CD4-positive, alpha-beta T cell (primary cell): ENCODE measurements at regions not wholly inside any gene's neighbourhood (a gene's known extent, or its start where the extent isn't known, plus 50 kb on each side); places are given as distances from the start of the nearest gene placed in this dataset.

Experiments used
- ATAC-seq: fragments of 200-7000 bp; cut with Tn5 transposase; one replicate; pipeline ENCODE4 v1.10.0; 2022; ENCODE audit warnings: mild to moderate bottlenecking; ENCODE audit not compliant: poor library complexity
- CTCF ChIA-PET: fragments of 350-600 bp; sonication (Branson Sonifier 250); formaldehyde crosslinking; loops from one replicate; lab custom pipeline; 2021; ENCODE audit warnings: antibody characterized with exemption, inconsistent platforms; lab: Charles Lee
- POLR2A ChIA-PET: fragments of 350-600 bp; sonication (Branson Sonifier 250); formaldehyde crosslinking; loops from one replicate; lab custom pipeline; 2021; ENCODE audit warnings: antibody characterized with exemption, inconsistent platforms; lab: Charles Lee
- DNase-seq, 14 experiments: peaks; one replicate each; pipeline ENCODE4 v3.0.0-alpha.2; 2013 to 2020; ENCODE audit warnings: mixed read lengths in 2 of 14
- H3K27ac ChIP-seq, 2 donors: one replicate each; pipeline versions ENCODE4 v1.5.1 to v1.7.0; 2013; ENCODE audit warnings: low read length in 2 of 2, low read depth in 1 of 2, mild to moderate bottlenecking in 1 of 2
- H3K27me3 ChIP-seq, 2 experiments: 1 replicate in 1 of 2; 2 replicates in 1 of 2; pipeline versions ENCODE4 v1.6.1 to v1.7.0; 2013; ENCODE audit warnings: low read length in 2 of 2, control low read depth in 1 of 2, mild to moderate bottlenecking in 1 of 2, moderate library complexity in 1 of 2; ENCODE audit not compliant: insufficient read depth in 2 of 2, control insufficient read depth in 1 of 2
- H3K36me3 ChIP-seq: one replicate; pipeline ENCODE4 v1.6.1; 2013; ENCODE audit warnings: low read length, control low read depth; ENCODE audit not compliant: insufficient read depth
- H3K4me1 ChIP-seq: one replicate; pipeline ENCODE4 v1.6.1; 2013; ENCODE audit warnings: low read length, control low read depth; ENCODE audit not compliant: insufficient read depth
- H3K4me3 ChIP-seq: one replicate; pipeline ENCODE4 v1.5.1; 2013; ENCODE audit warnings: mild to moderate bottlenecking, low read length, moderate library complexity
- H3K9me3 ChIP-seq, 2 experiments: 1 replicate in 1 of 2; 2 replicates in 1 of 2; pipeline versions ENCODE4 v1.6.1 to v1.7.0; 2013; ENCODE audit warnings: low read length in 2 of 2, mild to moderate bottlenecking in 2 of 2, control low read depth in 1 of 2, moderate library complexity in 1 of 2; ENCODE audit not compliant: control insufficient read depth in 1 of 2, insufficient read depth in 1 of 2
- H3K27ac Mint-ChIP-seq: one replicate; pipeline ENCODE4 v1.8.0; 2020; ENCODE audit warnings: mixed read lengths
- H3K27me3 Mint-ChIP-seq: one replicate; pipeline ENCODE4 v1.8.0; 2021; ENCODE audit warnings: mixed read lengths
- H3K36me3 Mint-ChIP-seq: one replicate; pipeline ENCODE4 v1.8.0; 2021; ENCODE audit warnings: low read depth, mixed read lengths
- H3K4me1 Mint-ChIP-seq: one replicate; pipeline ENCODE4 v1.8.0; 2021; ENCODE audit warnings: low read depth, mixed read lengths
- H3K4me3 Mint-ChIP-seq: one replicate; pipeline ENCODE4 v1.8.0; 2020; ENCODE audit warnings: mild to moderate bottlenecking, mixed read lengths
- H3K9me3 Mint-ChIP-seq: one replicate; pipeline ENCODE4 v1.8.0; 2020; ENCODE audit warnings: mixed read lengths
- intact Hi-C, 2 experiments: fragments of 100-400 bp; cut with DNase I in 1 of 2; cut with micrococcal nuclease in 1 of 2; formaldehyde crosslinking; loops; one replicate each; pipeline versions ENCODE4 v1.15.1 to v1.9.0; 2023 to 2025; cut with DNase I, micrococcal nuclease
- TF ChIP-seq, protein P1 (sequence below): fragments of 200-600 bp; IDR thresholded peaks from one replicate; pipeline ENCODE4 v1.8.0; 2022; ENCODE audit warnings: antibody characterized with exemption, mild to moderate bottlenecking

DNA sequence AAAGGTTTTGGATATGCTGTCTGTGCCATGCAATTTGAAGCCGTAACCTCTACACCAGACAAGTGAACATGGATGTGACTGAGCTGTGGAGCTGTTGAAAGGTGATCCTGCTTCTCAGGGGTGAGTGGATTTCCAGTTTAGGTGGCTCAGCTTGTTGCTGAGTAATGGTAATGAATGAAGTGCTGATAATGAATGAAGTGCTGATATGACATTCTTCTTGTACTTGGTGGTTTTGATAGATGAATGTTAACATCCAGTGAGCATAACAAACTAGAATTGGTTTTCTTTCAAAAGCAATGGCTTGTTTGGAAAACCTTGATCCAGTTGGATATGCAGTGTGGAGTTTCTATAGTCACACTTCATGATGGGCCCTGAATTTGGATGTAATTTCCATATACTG is 89.7 kb upstream of the FZD8 start:
- Histone ChIP-seq H3K27ac (no peak overlapping the region), H3K4me1 (no peaks in the 10 kb centered on the region), H3K36me3 (no peaks in the 10 kb centered on the region), H3K4me3 (no peak overlapping the region), H3K9me3 (no peaks in the 10 kb centered on the region), H3K27me3 (no peaks in the 10 kb centered on the region)
- TF ChIP-seq, protein P1, sequence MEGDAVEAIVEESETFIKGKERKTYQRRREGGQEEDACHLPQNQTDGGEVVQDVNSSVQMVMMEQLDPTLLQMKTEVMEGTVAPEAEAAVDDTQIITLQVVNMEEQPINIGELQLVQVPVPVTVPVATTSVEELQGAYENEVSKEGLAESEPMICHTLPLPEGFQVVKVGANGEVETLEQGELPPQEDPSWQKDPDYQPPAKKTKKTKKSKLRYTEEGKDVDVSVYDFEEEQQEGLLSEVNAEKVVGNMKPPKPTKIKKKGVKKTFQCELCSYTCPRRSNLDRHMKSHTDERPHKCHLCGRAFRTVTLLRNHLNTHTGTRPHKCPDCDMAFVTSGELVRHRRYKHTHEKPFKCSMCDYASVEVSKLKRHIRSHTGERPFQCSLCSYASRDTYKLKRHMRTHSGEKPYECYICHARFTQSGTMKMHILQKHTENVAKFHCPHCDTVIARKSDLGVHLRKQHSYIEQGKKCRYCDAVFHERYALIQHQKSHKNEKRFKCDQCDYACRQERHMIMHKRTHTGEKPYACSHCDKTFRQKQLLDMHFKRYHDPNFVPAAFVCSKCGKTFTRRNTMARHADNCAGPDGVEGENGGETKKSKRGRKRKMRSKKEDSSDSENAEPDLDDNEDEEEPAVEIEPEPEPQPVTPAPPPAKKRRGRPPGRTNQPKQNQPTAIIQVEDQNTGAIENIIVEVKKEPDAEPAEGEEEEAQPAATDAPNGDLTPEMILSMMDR: no peak
- Mint-ChIP-seq H3K4me3 (no peak overlapping the region), H3K27ac (no peak overlapping the region), H3K27me3 (no peaks in the 10 kb centered on the region), H3K4me1 (no peaks in the 10 kb centered on the region), H3K36me3 (no peaks in the 10 kb centered on the region), H3K9me3 (peaks cover 7% of the 10 kb centered on the region)
- no peak for DNase-seq
- ATAC-seq: no peak
- ChIA-PET CTCF (no interaction called here), POLR2A (no interaction called here)
- intact Hi-C loops: no loop called here

DNA sequence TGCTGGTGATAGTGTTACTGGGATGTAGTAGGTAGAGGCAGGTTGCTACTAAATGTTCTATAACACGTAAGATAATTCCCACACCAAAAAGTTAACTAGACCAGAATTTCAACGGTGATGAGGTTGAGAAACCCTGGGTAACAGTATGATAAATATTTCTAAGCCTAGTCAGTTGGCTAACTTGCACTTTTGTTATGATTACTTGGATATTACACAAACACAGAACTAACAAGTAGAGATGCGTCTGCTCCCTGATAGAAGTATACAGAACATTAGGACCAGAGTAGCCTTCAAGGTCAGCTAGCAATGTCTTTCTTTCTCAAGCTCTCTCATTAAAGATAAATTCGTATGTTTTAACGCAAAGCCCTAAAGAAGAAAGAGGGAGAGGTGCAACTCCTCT is 86.2 kb upstream of the FZD8 start:
- H3K27ac Mint-ChIP-seq: no peak overlapping the region
- no peaks in the 10 kb centered on the region for H3K9me3 Mint-ChIP-seq
- H3K4me1 Mint-ChIP-seq: no peaks in the 10 kb centered on the region
- H3K27ac ChIP-seq: no peak overlapping the region
- no peak for ATAC-seq
- no peaks in the 10 kb centered on the region for H3K27me3 ChIP-seq
- peaks cover 4% of the 10 kb centered on the region for H3K27me3 Mint-ChIP-seq
- H3K4me3 ChIP-seq: no peak overlapping the region
- POLR2A ChIA-PET: no interaction called here
- TF ChIP-seq, protein P1: no peak
- peaks cover 0 to 5% of the 10 kb centered on the region in 2 experiments for H3K9me3 ChIP-seq
- no peaks in the 10 kb centered on the region for H3K4me1 ChIP-seq
- H3K36me3 ChIP-seq: no peaks in the 10 kb centered on the region
- CTCF ChIA-PET: no interaction called here
- no peak overlapping the region for H3K4me3 Mint-ChIP-seq
- intact Hi-C loops: no loop called here
- DNase-seq: no peak
- H3K36me3 Mint-ChIP-seq: no peaks in the 10 kb centered on the region

DNA sequence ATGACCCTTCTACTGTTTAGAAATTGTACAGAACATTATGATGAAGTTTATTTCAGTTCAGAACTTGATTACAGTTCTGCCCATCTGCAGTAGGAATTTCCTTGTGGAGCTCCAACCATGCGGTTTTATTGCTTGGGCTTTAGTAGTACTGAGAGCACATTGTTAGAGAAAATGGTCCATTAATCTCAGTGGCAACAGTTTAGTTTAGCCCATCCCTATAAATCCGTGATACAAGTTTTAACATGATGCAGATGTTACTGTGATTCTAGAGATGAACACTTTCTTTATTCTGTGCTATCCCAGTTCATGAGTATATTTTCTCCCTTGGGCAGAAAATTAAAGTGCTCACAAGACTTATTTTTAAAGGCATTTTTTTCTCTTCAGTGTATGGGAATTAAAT is 84.8 kb upstream of the FZD8 start:
- Histone ChIP-seq H3K27me3 (peaks cover 0 to 4% of the 10 kb centered on the region in 2 experiments), H3K36me3 (no peaks in the 10 kb centered on the region), H3K4me1 (no peaks in the 10 kb centered on the region), H3K27ac (no peak overlapping the region), H3K9me3 (peaks cover 0 to 5% of the 10 kb centered on the region in 2 experiments), H3K4me3 (no peak overlapping the region)
- TF ChIP-seq, protein P1: no peak
- Mint-ChIP-seq H3K36me3 (no peaks in the 10 kb centered on the region), H3K4me3 (no peak overlapping the region), H3K9me3 (no peaks in the 10 kb centered on the region), H3K27ac (no peak overlapping the region), H3K4me1 (no peaks in the 10 kb centered on the region), H3K27me3 (peaks cover 4% of the 10 kb centered on the region)
- no peak for ATAC-seq
- ChIA-PET POLR2A (no interaction called here), CTCF (no interaction called here)
- intact Hi-C loops: no loop called here
- DNase-seq: no peak
